Stimulated activated naive CD4-positive, alpha-beta T cell (primary cell): ENCODE measurements at regions not wholly inside any gene's neighbourhood (a gene's known extent, or its start where the extent isn't known, plus 50 kb on each side); places are given as distances from the start of the nearest gene placed in this dataset.
"Not testable (repeated sequence)": the region's sequence is repeated elsewhere in the genome, so short reads cannot be mapped to it uniquely, and the experiment has no call there.

ENCODE experiments used
- DNase-seq, 6 experiments: peaks; one replicate each; lab custom pipeline; 2025; lab: John Stamatoyannopoulos, UW

DNA sequence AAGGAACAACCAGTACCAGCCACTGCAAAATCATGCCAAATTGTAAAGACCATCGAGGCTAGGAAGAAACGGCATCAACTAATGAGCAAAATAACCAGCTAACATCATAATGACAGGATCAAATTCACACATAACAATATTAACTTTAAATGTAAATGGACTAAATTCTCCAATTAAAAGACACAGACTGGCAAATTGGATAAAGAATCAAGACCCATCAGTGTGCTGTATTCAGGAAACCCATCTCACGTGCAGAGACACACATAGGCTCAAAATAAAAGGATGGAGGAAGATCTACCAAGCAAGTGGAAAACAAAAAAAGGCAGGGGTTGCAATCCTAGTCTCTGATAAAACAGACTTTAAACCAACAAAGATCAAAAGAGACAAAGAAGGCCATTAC is 97.6 kb downstream of the GPX5 start:
- DNase-seq: not testable (repeated sequence)

DNA sequence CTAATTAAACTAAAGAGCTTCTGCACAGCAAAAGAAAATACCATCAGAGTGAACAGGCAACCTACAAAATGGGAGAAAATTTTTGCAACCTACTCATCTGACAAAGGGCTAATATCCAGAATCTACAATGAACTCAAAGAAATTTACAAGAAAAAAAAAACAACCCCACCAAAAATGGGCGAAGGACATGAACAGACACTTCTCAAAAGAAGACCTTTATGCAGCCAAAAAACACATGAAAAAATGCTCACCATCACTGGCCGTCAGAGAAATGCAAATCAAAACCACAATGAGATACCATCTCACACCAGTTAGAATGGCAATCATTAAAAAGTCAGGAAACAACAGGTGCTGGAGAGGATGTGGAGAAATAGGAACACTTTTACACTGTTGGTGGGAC is 100.7 kb downstream of the GPX5 start:
- not testable (repeated sequence) for DNase-seq

DNA sequence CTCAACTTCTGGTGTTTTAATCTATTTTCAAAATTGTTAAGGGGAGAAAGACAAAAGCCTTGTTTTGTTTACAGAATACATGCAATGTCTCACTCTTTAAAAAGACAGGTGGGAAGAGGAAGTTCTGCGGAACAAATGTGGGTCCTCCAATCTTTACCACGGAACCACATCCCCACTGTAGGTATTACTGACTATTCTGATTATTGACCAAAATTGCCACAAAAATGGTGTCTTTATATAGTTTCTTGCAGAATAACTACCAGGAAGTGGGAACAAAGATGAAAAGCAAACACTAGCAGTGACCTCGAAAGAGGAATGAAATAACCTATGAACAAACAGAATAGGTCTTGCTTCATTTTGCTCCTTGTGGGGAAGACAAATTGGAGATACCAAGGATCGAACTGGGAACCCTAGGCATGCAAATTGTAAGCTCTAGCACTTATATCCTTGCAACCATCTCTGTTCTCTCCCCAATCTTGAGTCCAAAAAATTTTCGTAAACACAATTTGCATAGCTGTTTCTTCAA is 106.7 kb downstream of the GPX5 start:
- DNase-seq: no peak

DNA sequence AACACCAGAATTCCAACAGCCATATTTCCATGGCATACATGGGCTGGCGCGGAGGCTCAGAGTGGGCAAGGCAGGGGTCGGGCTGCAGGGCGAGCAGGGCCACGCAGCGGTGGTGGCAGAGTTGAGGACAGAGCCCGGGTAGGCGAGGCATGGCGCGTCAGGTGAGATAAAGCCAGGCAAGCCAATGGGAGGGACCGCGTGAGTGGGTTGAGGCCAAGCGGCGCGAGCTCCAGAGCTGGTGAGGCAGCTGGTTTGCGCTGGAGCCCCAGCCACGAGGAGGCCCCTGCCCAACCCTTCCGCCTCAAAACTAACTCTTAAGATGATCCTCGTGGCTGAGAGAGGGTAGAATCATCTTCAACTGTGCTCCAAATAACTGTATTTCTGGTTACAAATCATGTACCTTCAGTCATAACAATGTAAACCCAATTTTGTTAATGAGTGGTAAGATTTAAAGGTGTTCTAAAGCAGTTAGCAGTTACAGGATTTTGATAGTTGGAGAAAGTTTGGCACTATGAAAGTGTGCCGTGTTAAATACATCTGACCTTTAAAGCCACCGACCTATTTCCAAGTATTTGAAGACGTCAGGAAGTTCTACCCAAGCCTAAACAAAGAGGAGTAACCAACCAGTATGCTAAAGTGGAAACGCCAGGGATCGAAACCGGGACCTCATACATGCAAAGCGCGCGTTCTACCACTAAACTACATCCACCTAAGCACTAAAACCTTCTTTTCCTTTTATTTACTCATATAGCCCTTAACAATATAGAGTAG is 107.9 kb downstream of the GPX5 start:
- no peak for DNase-seq

DNA sequence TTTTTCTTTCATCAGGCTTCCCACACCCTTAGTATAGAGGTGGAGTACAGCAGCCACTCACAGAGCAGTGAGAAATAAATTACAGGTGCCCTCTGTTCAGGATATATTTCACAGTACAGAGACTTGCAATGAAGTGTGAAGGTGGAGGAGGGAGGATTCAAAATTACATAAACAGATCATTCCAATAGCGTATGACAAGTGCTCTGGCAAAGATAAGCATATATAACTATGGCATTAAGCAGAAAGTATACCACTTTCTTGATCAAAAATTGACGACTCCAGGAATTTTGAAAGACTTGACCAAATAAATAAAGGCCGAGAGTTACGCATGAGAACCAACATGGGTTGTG is 108.7 kb downstream of the GPX5 start:
- no peak for DNase-seq

DNA sequence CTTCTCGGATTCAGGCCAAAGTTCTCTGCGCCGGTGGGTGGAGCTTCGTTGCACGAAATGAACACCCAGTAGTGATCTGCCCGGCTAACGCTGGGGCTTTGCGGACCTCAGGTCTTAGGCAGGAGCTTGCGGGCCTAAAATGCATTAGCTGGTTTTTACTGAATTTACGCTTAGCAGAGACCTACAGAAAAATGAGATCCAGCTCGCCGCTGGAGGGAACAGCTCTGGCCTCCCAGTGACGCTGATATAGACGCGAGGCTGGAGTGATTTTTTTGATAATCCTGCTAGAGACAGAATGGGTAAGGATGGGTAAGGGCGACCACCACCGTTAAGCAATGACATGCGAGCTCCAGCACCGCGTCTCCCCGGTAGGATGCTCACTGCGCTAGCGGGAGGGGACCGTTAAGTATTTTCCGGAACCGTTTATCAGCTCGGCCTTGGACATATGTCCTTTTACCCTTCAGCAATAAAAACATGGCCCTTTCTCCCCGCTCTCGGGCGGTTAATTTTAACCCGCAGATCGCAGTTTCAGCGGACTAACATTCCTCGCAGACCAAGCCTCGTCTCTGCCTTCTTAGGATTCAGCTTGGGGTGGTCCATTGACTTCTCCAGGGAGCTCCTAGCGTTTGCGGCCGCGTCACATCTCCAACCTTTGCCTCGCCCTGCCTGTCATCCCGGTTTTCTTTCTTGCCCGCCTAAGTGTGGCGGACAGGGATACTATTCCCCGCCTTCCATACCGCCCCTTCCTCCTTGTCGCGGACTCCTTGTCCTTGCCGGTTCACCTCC is 109.3 kb downstream of the GPX5 start:
- no peak for DNase-seq

DNA sequence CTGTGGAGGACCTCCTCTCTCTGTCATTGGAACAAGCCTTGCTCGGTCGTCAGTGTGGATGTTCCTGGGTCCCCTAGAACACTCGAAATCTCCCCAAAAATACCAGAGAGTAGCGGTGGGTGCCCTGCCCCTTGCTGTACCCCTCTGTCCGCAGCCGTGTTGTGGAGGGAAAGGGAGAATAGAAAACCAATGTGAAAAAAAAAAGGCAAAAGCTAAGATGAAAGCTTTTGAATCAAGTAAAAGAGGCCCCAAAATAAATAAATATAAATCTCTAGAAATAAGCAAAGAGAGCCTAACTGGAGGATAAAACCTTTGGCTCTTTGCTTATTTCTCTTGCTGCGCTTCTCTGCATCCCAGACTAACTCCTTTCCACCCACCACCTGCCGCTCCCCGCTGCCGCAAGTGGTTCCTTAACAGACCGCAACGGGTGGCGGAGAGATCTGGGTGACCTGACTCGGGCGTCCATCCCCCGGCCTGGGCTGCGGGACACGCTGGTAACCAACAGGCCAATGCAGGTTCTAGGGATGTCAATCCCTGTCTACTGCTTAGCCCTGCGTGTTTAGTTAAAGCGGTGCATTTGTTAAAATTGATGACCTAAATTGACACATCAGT is 110.0 kb downstream of the GPX5 start:
- no peak for DNase-seq

DNA sequence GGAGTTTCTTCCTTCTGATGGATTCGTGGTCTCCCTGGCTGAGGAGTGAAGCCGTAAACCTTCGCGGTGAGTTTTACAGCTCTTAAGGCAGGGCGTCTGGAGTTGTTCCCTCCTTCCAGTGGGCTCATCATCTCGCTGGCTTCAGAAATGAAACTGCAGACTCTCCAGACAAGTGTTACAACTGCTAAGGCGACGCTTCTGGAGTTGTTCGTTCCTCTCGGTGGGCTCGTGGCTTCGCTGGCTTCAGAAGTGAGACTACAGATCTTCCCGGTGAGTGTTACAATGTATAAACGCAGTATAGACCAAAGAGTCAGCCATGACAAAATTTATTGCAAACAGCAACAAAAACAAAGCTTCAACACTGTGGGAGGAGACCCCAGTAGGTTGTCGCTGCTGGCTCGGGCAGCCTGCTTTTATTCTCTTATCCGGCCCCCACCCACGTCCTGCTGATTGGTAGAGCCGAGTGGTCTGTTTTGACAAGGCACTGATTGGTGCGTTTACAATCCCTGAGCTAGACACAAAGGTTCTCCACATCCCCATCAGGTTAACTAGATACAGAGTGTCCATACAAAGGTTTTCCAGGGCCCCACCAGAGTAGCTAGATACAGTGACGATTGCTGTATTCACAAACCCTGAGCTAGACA is 113.2 kb downstream of the GPX5 start:
- no peak for DNase-seq

DNA sequence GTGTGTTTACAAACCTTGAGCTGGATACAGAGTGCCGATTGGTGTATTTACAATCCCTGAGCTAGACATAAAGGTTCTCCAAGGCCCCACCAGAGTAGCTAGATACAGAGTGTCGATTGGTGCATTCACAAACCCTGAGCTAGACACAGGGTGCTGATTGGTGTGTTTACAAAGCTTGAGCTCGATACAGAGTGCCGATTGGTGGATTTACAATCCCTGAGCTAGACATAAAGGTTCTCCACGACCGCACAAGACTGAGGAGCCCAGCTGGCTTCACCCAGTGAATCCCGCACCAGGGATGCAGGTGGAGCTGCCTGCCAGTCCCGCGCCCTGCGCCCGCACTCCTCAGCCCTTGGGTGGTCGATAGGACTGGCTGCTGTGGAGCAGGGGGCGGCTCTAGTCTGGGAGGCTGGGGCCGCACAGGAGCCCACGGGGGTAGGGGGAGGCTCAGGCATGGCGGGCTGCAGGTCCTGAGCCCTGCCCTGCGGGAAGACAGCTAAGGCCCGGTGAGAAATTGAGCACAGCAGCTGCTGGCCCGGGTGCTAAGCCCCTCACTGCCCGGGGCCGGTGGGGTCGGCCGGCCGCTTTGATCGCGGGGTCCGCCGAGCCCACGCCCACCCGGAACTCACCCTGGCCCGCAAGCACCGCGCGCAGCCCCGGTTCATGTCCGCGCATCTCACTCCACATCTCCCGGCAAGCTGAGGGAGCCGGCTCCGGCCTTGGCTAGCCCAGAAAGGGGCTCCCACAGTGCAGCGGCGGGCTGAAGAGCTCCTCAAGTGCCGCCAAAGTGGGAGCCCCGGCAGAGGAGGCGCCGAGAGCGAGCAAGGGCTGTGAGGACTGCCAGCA is 114.0 kb downstream of the GPX5 start:
- not testable (repeated sequence) for DNase-seq

DNA sequence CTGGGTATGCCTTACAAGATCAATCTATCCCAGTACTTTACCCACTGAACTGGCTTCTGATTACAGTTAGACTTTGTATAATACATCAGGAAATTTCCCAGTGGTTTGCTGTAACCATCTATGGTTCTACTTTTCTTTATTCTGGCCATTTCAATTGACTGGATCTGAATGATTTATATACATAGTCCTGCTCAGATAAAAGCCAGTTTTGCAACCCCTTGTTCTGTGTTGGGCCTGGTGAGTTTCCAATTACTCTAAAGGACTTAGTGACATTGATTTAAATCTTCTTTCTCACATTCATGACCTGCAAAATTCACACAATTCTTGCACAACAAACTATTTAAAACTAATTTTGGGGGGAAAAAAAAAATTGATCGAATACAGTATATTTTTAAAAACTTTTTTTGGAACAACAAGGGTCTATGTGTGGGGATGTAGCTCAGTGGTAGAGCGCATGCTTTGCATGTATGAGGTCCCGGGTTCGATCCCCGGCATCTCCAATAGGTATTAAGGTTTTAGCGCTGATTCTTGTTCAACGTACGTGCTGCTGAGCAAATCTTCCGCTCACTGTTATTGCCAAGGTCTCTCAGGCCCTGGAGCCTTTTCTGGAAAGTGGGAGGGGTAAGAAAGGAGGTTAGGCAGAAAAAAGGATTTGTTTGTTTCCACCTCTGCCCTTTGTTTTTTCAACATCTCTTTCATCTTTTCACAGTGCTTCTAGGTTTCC is 117.5 kb downstream of the GPX5 start:
- no peak for DNase-seq

DNA sequence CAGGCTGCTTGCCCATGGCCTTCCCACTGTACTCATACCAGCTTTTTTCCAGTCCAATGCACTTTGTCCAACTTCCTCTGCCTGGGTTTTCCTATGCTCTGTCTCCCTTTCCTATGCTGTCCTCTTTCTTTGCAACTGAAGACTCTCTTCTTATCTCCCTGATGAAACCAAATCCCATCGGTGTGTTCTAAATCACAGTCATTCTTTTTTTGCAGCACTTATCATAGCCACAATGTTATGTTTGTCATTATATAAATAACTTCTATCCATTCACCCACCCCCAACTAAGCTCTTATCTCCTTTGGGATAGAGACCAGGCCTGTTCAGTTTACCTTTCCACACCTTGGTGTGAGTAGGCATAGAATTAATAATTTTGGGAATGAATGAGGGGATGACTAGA is 121.0 kb downstream of the GPX5 start:
- no peak for DNase-seq

DNA sequence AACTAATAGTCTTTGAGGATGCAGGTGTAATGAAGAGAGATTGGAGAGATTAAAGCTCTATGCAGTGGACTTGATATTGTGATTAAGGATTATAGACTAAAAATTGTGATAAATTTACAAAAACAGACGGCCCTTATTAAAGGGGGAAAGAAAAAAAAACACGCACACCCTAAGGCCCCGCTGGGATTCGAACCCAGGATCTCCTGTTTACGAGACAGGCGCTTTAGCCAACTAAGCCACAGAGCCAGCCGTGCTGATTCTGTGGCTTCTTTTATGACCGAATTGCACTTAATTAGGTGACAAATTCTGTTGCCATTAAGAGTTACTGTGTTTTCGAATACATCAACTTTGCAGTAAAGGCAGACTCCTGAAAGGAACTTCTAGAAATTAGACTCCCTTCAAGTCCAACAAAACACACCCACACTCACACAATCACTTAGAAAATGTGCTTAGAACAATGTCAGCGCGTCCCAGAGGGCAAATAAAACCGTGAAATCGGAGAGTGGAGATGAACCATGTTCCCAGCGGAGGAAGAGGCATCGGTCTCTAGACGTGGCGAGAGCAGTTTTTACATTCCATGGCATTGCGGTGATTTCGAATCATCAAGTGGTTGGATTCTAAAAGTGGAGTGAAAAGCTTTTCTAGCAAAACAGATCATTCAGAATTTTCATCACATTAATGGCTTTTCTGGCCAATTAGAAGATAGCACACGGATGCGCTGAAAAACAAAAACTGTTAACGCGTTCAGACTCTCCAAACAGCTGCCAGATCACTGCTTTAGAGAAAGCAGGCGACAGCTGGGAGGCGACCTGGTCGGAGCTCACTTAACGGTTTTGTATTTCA is 122.6 kb downstream of the GPX5 start:
- peak in 3 of 6 experiments; percentile 1 to 34 (median 26) for DNase-seq

DNA sequence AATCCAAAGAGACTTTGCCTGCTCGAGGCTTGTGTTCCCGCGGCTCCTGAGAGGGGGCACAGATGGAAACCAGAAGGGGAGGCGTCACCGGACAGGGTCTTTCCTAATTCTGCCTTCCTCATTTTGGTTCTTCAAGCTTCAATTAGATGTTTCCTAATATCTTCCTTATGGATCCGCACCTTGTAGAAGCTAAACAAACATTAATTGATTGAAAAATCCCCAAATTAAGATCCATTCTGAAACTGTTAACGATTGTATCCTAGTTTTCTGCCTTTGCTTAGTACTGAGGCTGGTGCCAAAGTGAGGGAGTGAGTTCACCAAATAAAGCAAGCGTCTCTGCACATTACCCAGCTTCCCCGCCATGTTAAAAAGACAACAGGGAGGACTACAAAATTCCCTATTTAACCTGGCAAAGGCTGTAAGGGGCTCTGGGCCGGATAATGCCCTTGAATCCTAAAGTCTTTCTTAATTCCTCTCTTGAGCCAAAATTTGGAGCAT is 123.2 kb downstream of the GPX5 start:
- no peak for DNase-seq

DNA sequence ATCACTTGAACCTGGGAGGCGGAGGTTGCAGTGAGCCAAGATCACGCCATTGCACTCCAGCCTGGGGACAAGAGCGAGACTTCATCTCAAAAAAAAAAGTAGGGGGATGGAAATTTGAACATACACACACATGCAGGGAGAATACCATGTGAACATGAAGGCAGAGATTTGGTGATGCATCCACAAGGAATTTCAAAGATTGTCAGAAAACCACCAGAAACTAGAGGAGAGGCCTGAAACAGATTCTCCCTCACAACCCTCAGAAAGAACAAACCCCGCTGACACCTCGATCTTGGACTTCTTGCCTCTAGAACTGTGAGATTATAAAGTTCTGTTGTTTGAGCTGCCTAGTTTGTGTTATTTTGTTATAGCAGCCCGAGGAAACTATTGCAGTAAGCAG is 125.5 kb downstream of the GPX5 start:
- no peak for DNase-seq

DNA sequence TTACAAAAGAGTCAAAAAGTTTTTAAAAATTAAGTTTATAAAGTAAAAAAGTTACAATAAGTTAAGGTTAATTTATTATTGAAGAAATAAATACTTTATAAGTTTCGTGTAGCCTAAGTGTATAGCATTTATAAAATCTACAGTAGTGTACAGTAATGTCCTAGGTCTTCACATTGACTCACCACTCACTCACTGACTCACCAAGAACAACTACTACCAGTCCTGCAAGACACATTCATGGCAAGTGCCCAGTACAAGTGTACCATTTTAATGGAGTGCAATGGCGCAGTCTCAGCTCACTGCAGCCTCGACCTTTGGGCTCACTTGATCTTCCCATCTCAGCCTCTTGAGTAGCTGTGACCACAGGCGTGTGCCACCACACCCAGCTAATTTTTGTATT is 128.2 kb downstream of the GPX5 start:
- DNase-seq: no peak

DNA sequence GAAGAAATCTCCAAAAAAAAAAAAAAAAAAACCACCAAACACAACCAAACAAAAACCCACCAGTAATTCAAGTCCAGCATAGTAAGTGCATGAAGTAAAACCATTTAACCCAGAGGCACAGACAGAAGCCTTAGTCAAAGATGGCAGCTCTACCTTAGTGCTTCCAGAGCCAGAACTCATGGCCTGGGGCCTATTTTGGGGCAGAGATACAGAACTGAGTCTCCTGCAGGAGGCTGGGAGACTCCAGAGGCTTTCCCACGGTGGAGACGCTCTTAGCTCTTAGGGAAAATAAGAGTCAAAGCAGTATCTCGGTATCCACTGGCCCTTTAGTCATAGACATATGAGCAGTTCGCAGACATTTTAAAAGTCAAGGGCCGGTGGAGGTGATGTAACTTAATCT is 129.5 kb downstream of the GPX5 start:
- DNase-seq: no peak

DNA sequence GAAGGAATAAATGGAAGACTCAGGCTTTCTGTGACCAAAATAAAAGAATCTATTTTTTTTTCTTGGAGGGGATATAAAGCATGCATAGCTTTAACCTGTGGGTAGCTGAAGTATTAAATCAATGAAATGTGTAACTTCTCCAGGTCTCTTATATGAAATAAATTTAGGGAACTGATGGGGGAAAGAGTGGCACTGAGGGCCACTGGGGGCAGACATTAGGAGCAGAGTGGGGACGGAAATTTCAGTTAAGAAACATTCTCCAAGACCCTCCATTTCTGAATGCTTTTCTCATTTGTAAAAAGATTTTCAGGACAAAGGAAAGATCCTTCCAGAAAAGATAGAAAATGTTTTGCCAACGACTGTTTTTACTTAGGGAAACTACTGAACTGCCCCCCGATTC is 131.0 kb downstream of the GPX5 start:
- DNase-seq: no peak

DNA sequence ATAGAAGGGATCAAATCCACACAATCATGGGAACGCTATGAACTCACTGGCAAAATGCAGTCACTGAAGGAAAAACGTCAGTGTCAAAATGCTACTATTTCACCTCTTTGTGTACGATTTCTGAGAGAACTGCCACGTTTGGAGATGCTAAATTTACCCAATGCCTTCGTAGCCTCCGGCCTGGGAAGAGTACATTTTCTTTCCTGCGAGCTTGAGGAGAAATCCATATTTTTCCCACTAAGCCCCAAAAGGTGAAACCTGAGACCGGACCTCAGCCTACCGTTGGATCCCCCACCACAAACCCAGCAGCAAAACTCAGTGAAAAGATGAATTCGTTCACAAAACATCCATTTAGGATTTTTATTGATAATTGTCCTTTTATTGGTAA is 131.7 kb downstream of the GPX5 start:
- no peak for DNase-seq

DNA sequence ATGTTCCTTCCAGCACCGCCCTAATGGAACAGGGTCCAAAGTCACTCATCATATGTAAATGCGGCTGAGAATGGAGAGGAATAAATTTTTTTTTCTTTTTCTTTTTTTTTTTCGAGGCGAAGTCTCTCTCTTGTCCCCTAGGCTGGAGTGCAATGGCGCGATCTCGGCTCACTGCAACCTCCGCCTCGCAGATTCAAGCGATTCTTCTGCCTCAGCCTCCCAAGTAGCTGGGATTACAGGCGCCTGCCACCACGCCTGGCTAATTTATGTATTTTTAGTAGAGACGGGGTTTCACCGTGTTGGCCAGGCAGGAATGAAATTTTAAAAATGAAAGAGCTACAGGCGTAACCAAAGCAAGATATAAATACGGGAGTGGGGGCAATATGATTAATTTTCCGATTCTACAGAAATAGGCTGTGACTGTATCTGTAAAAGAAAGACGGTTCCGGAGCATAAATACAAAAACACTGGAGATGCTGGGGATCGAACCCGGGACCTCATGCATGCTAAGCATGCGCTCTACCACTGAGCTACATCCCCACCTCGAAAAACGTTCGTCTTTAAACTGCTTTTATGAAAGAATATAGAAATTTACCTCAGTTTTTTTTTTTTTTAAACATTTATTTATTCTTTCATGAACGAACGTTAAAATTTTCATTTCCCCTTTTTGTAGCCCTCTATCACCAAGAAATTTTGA is 132.2 kb downstream of the GPX5 start:
- peak; percentile 12 to 69 (median 26) for DNase-seq
